Activated CD8-positive, alpha-beta memory T cell treated with anti-CD3 and anti-CD28 coated beads for 48 hours (primary cell): ENCODE measurements at regions not wholly inside any gene's neighbourhood (a gene's known extent, or its start where the extent isn't known, plus 50 kb on each side); places are given as distances from the start of the nearest gene placed in this dataset.
"Not testable (repeated sequence)": the region's sequence is repeated elsewhere in the genome, so short reads cannot be mapped to it uniquely, and the experiment has no call there.

ENCODE experiments used
- DNase-seq, 3 experiments: peaks; one replicate each; pipeline ENCODE4 v3.0.0-alpha.2; 2020; ENCODE audit warnings: low read depth in 2 of 3, low spot score in 2 of 3

DNA sequence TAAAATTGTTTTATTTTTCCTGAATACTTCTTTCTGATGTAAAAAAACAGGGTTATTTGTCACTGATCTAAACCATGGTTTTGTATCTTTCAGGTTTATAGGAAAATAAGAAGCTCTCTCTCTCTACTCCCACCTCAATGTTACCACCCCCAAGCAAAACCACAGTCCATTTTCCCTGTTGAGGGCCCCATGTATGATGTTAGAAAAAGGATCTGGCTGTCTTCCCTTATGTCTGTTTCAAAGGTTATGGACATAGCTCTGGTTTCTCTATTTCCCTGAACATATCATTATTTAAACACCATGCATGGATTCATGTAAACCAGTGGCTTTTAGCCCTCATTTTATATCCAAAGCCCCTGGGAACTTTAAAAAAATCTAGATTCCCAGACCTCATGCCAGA lies 649.0 kb upstream of the TBX3 start:
- no peak for DNase-seq

DNA sequence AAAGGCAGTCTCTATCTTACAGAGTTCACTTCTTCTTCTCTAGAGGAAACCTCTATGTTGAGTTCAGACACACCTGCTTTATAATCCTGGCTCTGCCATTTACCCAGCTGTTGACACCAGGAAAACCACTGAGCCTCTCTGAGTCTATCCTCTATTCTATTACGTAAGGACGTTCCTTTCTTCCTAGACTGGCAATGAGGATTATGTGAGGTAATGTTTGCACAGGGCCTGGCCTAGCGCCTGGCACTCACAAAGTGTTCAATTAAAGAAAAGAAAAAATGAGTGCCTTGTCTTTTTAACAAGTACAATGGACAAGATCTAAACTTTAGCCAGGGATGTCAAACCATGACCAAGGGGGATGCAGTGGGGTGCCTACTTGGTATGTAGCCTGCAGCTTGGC lies 641.9 kb upstream of the TBX3 start:
- no peak for DNase-seq

DNA sequence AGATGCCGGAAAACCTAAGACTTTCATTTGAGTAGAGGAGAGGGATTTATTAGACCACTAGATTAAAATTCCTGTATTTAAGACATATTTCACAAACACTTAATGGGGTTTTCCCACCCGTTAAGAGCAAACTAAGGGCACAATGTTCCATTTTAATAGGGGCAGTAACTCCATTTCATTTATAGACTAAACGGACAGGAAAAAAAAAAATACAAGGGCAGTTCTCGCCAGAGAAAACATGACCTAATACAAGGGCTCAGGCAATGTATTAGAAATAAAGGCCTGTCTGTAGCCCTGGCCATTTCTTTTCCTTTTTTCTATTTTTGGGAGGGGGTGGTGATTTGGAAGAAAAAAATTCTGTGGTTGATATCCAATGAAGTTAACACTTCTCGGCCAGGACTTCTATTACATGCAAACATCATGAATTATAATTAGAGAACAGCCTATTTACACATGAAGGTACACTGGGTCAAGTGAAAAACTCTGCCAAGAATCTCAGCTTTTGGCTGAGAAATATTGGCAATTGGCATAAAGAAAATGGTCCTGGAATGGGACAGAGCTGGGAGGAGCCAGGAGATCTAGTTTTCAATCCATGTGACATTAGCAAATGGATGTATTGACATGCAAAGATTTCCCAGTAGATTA lies 641.1 kb upstream of the TBX3 start:
- DNase-seq, result no peak

DNA sequence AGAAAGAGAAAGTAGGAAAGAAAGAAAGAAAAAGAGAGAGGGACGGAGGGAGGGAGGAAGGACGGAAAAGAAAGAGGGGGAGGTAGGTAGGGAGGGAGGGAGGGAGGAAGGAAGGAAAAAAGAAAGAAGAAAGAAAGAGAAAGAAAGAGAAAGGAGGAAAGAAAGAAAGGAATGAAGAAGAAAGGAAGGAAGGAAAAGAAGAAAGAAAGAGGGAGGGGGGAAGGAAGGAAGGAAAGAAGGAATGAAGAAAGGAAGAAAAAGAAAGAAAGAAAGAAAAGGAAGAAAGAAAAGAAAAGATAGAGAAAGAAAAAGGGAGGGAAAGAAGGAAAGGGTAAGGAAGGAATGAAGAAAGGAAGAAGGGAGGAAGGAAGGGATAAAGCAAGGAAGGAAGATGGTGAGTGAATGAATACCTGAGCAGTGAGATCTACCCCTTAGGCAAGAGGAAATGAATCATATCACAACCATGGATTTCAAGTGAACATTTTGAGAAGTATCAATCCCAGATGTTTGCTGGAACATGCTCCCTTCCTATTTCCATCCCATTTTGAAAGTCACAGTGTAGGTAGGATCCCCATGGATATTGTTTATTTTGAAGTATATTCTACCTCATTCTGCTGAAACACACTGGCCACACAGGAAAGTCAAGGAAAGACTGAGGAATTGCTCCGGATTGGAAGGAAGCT lies 639.4 kb upstream of the TBX3 start:
- no peak for DNase-seq

DNA sequence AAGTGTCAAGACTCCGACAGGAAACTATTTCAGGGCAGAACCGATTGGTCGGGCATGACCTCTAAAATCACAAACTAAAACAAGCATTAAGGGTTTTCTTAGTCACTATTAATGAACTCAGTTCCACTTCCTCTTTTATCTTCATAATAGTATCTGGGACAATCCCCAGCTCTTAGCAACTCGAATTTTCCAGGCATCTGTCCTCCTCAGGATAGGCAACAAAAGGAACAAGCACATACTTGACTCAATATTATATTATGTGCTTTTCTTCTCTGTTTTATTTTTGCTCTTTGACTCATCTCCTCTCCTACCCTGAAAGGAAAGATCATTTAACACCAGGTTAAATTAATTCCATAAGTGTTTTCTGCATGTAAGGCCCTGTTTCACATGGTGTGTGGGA lies 638.3 kb upstream of the TBX3 start:
- DNase-seq, result no peak

DNA sequence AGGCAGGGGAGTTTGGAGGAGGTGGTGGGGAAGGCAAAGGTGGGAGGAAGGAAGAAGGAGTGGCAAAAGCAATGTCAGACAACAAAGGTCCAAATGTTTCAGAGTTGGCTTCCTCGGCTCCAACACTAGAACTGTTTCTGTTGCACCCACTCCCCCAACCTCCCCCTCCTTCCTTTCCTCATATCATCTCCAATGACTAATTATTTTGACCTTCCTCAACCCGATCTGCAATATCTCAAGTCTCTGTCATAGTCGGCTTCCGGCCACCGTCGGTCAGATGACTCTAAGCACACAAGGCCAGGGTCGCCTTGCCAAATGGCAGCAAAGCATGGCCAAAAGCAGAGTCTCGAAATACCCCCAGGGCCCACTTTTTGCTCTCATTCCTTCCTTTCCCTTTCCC lies 637.0 kb upstream of the TBX3 start:
- DNase-seq, result no peak

DNA sequence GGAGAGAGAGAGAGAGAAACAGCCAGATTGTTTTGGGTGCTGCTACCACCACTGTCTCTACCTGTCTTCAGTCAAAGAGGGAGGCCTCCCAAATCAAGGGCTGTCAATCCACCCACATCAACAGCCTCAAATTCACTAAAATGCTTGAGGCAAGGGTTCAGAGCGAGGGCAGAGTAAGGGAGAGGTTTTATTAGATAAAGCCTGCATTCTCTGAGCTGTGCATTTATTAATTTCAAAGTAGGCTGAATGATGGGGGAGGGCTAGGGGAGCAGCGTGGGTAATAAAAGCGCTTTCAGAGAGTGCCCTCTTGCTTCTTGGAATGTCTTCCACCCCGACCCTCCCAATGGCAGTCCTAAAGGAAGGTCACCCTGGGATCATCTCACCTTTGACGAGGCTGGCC lies 636.5 kb upstream of the TBX3 start:
- DNase-seq, result no peak

DNA sequence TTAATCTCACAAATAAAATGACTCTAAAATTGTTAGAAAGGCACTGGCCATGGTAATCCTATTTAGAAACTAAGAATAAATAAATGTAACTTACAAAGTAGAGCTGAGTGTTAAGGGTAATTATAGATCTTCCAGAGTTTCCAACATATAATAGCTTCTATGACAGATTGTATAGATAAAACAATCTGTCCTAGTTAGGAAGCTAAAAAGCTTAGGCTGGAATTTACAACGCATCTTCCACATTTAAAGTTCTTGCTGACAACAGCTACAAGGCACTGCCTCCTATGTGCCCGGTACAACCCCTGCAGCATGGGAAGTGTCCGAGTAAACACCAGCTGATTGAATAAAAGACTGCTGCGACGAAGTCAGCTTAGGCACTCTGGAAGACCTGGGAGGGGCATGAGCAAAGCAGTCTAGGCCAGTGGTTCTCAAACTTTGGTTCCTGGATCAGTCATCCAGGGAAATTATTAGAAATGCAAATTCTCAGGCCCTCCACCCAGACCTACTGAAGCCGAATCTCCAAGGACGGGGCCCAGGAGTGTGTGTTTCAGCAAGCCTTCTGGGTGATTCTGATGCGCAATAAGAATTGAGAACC lies 635.6 kb upstream of the TBX3 start:
- DNase-seq, result no peak

DNA sequence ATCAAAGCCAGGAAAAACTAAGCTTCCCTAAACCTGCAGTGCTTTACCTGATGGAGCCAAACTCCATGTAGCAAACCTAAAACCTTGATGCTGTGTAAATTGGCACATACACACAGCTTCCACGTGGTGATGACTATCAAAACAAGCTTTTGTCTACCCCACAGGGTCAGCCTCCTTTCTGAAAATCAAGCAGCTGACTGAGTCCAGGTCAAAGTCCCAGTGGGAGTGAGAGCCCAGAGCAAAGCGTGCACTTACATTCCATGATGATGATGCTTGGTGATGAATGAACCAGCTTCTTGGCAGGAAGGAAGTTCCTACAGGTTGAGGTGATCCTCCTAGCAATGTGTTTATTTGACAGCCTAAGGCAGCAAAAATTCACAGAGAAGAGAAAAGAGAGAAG lies 630.0 kb upstream of the TBX3 start:
- DNase-seq, result no peak

DNA sequence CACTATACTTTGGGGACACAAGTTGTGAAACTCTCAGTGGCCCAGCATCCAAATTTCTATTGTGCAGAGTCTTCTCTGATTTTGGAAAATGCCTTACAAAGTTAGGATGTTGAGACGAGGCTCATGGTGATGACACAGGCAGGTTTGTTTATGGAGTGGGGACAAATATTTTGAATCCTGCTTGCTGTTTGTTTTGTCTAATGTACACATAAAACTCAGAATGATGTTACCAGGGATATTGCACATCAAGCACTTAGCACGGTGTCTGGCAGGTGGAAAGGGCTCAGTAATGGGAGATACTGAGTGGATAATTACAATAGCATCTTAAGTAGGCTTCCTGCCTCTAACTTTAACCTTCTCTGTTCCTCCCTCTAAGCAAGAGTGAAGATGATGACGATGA lies 628.9 kb upstream of the TBX3 start:
- DNase-seq, result no peak

DNA sequence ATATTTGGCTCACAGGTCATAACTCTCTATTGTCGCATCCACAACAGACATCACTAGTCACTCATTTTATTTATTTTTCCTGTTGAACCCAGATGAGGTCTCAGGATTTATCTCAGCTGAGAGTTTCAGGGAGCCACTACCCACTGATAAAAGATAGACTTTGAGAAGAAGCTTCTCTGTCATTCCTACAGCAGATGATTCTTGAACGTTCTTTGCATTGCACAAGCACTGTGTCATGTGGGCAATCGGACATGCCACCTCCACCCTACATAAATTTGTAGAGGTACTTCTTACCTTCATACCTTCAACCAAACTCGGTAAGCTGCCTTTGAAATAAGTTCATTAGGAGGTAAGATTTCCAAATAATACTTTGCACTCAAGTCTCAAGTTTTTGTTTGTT lies 627.9 kb upstream of the TBX3 start:
- no peak for DNase-seq

DNA sequence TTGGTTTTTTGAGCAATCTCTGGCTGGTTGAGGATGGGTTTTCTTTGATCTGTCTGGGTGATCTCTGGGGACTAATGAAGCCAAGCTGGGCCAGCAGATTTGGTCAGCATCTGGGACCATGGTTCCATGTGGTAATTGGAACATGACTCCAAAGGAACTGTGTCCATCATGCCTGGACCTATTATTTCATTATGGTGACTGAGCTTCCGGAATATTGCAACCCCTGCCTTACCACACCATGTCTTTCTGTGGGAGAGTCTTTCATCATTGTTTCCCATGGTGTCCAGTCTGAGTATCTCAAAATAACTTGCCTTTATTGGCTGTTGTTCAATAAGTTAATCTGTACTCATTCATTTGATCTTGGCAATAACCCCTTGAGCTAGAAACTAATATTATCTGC lies 624.9 kb upstream of the TBX3 start:
- DNase-seq, result no peak

DNA sequence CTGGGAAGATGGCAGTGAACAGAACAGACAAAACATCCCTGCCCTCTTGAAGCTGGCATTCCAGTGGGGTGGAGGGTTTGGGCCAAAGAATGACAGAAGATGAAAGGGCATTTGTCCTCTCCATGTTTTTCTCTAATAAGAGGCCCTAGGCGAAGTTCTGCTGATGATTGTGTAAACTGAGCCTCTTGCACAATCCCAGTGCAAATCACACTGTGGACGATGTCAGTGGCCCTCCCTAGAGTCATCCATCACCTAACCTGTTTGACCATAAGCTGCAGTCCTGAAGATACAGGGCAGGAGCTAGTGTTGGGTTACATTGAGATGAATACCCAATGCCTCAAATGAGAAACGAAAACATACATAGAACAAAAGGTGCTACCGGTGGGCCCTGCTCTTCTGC lies 622.4 kb upstream of the TBX3 start:
- DNase-seq, result no peak

DNA sequence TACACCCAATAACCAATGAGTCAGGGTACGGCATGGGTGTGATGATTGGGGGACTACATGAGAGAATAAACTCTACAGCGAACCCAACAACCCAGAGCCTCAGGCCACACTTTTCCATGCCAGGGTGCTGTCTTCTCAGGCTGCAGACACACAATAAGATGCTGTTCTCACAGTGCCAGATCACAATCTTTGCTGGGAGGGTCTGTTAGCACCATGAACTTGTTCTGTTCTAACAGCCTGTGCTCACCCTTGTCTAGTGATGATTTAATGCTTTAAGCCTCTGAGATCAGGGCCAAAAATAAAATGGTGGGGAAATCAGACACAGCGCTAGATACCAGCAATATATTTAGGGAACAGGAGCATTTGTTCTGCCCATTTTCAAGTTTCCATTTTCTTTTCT lies 621.9 kb upstream of the TBX3 start:
- DNase-seq, result no peak

DNA sequence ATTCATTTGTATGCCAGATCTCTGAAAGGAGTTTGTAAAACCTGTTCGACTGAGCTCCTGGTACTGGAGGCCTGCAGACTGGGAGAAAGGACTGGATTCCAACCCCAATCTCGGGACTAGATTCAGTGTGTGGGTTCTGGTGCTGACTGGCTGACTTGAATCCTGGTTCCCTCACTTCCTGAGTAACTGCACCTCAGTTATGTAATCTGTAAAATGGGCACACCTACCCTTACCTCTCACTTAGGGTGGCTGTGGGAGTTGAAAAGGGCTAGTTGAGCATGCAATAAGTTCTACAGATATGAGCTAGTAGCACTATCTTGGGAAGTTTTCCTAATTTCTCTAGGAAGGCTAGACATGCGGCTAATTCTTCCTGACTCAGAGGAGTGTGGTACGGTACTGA lies 621.3 kb upstream of the TBX3 start:
- DNase-seq, result no peak

DNA sequence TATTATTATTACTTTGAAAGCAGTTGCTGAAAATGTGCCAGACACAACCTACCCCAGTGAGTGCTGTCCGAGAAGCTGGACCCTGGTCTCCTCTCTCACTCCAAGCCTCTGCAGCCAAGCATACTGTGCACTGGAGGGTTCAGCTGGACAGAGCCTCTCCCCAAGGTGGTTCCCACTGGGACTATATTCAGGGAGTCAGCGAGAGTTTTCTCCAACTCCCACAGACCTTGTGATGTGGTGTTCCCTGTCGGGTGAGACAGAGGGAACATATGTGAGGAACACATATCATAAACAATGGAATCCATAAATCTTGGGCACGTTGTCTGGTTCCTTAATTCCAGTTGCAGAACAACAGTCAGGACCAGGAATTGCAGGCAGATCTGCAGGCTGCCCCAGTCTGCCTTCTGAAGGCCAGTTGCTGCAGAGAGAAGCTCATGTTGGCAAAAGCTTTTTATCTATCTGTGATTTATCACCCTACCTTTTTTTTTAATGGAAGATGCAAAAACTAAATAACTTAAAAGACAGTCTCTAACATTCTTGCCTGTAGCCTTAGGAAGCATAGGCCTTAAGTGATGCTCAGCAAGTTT lies 619.8 kb upstream of the TBX3 start:
- no peak for DNase-seq

DNA sequence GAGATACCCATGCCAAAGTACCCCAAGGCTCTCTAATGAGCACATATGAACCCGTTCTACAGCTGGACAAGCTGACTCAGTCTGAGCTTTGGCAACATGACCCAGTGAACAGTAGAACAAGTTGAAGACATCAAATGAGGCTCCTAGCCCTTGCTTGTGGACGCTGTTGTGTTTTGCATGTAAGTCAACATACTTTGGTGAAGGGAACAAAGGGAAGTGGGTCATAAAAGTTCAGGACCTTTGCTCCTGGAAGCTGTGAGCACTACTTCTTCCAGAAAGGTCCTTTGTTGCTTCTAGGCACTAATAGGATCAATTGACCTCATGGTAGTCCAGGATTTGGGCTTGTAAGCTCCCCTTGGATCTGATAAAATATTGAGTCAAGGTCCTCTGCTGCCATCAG lies 613.5 kb upstream of the TBX3 start:
- DNase-seq, result no peak

DNA sequence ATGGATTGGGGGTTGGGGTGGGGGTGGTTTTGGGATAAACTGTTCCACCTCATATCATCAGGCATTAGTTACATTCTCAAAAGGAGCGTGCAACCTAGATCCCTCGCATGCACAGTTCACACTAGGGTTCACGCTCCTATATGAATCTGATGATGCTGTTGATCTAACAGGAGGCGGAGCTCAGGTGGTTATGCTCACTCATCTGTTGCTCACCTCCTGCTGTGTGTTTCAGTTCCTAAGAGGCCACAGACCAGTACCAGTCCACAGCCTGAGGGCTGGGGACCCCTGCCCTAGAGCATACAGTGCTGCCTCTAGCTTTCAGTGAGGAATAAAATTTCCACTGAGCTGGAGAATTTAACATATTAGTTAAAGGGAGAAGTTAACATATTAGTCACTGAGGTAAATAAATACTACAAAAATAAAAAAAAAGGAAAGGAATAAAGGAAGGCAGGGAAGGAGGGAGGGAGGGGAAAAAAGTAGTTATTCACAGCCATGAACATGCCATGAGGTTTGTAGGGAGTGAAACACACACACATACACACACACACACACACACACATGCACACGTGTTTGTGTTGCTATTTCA lies 612.7 kb upstream of the TBX3 start:
- DNase-seq, result no peak

DNA sequence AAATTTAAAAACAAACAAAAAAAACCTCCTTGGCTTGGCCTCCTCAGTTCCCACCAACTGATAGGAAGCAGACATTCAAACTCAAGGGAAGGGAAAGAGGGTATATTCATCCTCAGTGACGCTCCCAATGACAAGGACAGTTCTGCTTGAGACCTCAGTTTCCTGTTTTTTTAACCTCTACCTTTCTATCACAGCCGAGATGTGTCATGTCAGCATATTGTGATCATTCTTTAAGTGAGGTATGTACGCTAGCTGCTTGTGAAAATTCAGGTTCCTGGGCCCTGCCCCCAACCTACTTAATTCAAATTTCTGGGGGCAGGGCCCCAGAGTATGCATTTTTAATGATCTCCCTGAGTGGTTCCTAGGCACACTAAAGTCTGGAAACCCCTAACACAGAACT lies 611.9 kb upstream of the TBX3 start:
- DNase-seq, result no peak

DNA sequence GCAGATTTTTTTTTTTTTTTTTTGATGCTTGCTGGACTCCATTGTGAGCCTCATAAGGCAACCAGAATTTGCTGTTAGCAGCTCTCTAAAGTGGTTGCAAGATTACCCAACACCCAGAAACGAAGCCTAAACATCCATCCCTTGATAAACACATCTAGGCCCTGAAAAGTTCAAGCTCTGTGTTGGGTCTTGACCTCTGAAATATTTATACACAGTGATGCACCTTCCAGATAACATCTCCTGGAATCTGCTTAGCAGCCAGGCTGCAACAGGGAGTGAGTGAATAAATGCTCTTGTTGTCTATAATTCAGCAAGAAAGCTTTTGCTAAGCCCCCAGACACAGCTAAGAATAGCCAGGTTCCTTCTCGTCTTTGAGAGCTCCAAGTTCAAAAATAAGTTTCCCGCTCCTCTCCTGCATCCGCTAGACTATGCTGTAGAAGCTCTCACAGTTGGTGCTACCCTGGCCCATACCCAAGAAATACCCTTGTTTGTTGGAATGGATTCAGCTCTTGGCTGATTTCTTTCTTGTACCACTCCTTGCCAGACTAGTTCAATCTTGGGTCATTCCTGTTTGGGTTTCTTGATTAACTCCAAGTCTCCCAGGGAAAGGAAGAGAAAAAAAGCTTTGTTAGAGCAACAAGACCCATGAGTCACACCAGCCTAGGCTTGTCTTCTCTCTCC lies 610.6 kb upstream of the TBX3 start:
- no peak for DNase-seq

DNA sequence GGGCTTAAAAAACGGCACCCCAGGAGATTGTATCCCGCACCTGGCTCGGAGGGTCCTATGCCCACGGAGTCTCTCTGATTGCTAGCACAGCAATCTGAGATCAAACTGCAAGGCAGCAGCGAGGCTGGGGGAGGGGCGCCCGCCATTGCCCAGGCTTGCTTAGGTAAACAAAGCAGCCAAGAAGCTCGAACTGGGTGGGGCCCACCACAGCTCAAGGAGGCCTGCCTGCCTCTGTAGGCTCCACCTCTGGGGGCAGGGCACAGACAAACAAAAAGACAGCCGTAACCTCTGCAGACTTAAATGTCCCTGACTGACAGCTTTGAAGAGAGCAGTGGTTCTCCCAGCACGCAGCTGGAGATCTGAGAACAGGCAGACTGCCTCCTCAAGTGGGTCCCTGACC lies 601.5 kb upstream of the TBX3 start:
- DNase-seq, result not testable (repeated sequence)

DNA sequence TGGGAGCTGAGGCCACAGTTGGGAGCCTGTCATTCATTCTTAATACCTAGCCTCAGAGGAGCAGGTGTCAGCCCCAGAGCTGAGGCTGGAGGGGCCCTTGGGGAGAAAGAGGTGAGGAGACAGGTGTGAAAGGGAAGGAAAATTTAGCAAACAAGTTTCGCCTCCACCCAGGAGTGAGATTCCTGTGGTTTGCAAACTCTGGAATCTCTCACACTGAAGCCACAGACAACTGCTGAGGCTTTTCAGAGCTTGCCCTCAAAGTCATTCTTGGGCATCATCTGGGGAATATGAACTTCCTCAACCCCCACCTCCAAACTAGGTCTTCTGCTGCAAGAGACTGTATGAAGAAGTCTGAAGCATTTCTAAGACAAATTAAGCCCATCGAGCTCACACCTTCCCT lies 589.5 kb upstream of the TBX3 start:
- DNase-seq, result no peak
